IMR-90 (cell line): ENCODE measurements at regions not wholly inside any gene's neighbourhood (a gene's known extent, or its start where the extent isn't known, plus 50 kb on each side); places are given as distances from the start of the nearest gene placed in this dataset.

ENCODE experiments used
- ATAC-seq: fragments of 200-7000 bp; cut with Tn5 transposase; 2 replicates; pipeline ENCODE4 v1.9.1; 2020; ENCODE audit warnings: low read depth, mild to moderate bottlenecking, moderate library complexity
- BruUV-seq: library from RNA; stranded (reverse); fragments of 400-500 nt; replicated peaks from 2 replicates; lab custom pipeline; 2021; lab: Mats Ljungman, UMichigan
- CTCF ChIA-PET: fragments of 300-600 bp; formaldehyde crosslinking; extraction: SDS; loops from one replicate; lab custom pipeline; 2021; ENCODE audit warnings: antibody characterized with exemption; lab: Yijun Ruan, JAX
- POLR2A ChIA-PET: fragments of 300-600 bp; sonication (Branson Sonifier 250); formaldehyde crosslinking; loops from one replicate; lab custom pipeline; 2022; ENCODE audit warnings: antibody characterized with exemption; ENCODE audit not compliant: unreplicated experiment; lab: Charles Lee
- DNase-seq: peaks from one replicate; pipeline ENCODE4 v3.0.0; 2013
- H2AFZ ChIP-seq: replicated peaks from 2 replicates; pipeline ENCODE3; 2013; ENCODE audit warnings: low read length, mild to moderate bottlenecking; ENCODE audit not compliant: poor library complexity
- H2AK5ac ChIP-seq: 2 replicates; pipeline ENCODE4 v1.6.1; 2013; ENCODE audit warnings: low read depth, low read length, inconsistent platforms
- H2AK9ac ChIP-seq: replicated peaks from 2 replicates; pipeline ENCODE3; 2013; ENCODE audit warnings: mild to moderate bottlenecking, low read depth, low read length, moderate library complexity; ENCODE audit not compliant: poor library complexity
- H2BK120ac ChIP-seq: 2 replicates; pipeline ENCODE4 v1.6.1; 2013; ENCODE audit warnings: low read depth, low read length, inconsistent platforms
- H2BK15ac ChIP-seq: 3 replicates; pipeline ENCODE4 v1.6.1; 2013; ENCODE audit warnings: low read depth, low read length, inconsistent platforms
- H2BK20ac ChIP-seq: 2 replicates; pipeline ENCODE4 v1.6.1; 2013; ENCODE audit warnings: low read depth, mild to moderate bottlenecking, inconsistent platforms, low read length, moderate library complexity
- H2BK5ac ChIP-seq: 2 replicates; pipeline ENCODE4 v1.6.1; 2013; ENCODE audit warnings: mild to moderate bottlenecking, low read depth, low read length, inconsistent platforms; ENCODE audit not compliant: poor library complexity, severe bottlenecking
- H3K14ac ChIP-seq: replicated peaks from 2 replicates; pipeline ENCODE4 v1.6.1; 2013; ENCODE audit warnings: low read depth, low read length, inconsistent platforms
- H3K18ac ChIP-seq: 2 replicates; pipeline ENCODE4 v1.6.1; 2013; ENCODE audit warnings: low read depth, low read length, control low read depth
- H3K23ac ChIP-seq: 2 replicates; pipeline ENCODE4 v1.6.1; 2013; ENCODE audit warnings: low read depth, low read length, inconsistent platforms
- H3K27ac ChIP-seq: 2 replicates; pipeline ENCODE4 v1.5.1; 2013; ENCODE audit warnings: mild to moderate bottlenecking, control low read depth, low read length; ENCODE audit not compliant: insufficient read depth
- H3K27me3 ChIP-seq: 2 replicates; pipeline ENCODE4 v1.6.1; 2013; ENCODE audit warnings: low read length; ENCODE audit not compliant: control insufficient read depth, insufficient read depth
- H3K36me3 ChIP-seq: 2 replicates; pipeline ENCODE4 v1.6.1; 2013; ENCODE audit warnings: low read length, mixed read lengths; ENCODE audit not compliant: control insufficient read depth, insufficient read depth
- H3K4ac ChIP-seq: 2 replicates; pipeline ENCODE4 v1.6.1; 2013; ENCODE audit warnings: low read depth, low read length, inconsistent platforms
- H3K4me1 ChIP-seq: 2 replicates; pipeline ENCODE4 v1.6.1; 2013; ENCODE audit warnings: low read length, mixed read lengths; ENCODE audit not compliant: control insufficient read depth, insufficient read depth
- H3K4me2 ChIP-seq: 2 replicates; pipeline ENCODE4 v1.6.1; 2013; ENCODE audit warnings: low read depth, mild to moderate bottlenecking, control low read depth, low read length, moderate library complexity
- H3K4me3 ChIP-seq: 2 replicates; pipeline ENCODE4 v1.5.1; 2013; ENCODE audit warnings: low read depth, mild to moderate bottlenecking, control low read depth, low read length, moderate library complexity; ENCODE audit not compliant: insufficient read depth
- H3K56ac ChIP-seq: 2 replicates; pipeline ENCODE4 v1.6.1; 2013; ENCODE audit warnings: low read length, inconsistent platforms; ENCODE audit not compliant: insufficient read depth; ENCODE audit errors: extremely low read depth
- H3K79me1 ChIP-seq, 2 experiments: 2 replicates each; pipeline ENCODE4 v1.6.1; 2013; ENCODE audit warnings: low read length in 2 of 2, inconsistent platforms in 1 of 2, low read depth in 1 of 2
- H3K9ac ChIP-seq: 2 replicates; pipeline ENCODE4 v1.6.1; 2013; ENCODE audit warnings: low read depth, low read length, control low read depth
- H3K9me1 ChIP-seq: 2 replicates; pipeline ENCODE4 v1.6.1; 2013; ENCODE audit warnings: low read length, inconsistent platforms; ENCODE audit not compliant: insufficient read depth
- H3K9me3 ChIP-seq: 2 replicates; pipeline ENCODE4 v1.6.1; 2013; ENCODE audit warnings: low read length; ENCODE audit not compliant: control insufficient read depth, insufficient read depth
- H4K20me1 ChIP-seq: 2 replicates; pipeline ENCODE4 v1.6.1; 2013; ENCODE audit warnings: low read length, inconsistent platforms; ENCODE audit not compliant: insufficient read depth
- H4K5ac ChIP-seq: 2 replicates; pipeline ENCODE4 v1.6.1; 2013; ENCODE audit warnings: mild to moderate bottlenecking, low read depth, low read length, control low read depth
- H4K8ac ChIP-seq, 2 experiments: 2 replicates each; pipeline ENCODE4 v1.6.1; 2013; ENCODE audit warnings: low read depth in 2 of 2, low read length in 2 of 2, control low read depth in 1 of 2, inconsistent platforms in 1 of 2
- H4K91ac ChIP-seq: 2 replicates; pipeline ENCODE4 v1.6.1; 2013; ENCODE audit warnings: low read depth, low read length, inconsistent platforms; ENCODE audit not compliant: insufficient read depth
- BHLHE40 ChIP-seq: fragments of 150-350 bp; IDR thresholded peaks from 2 replicates; pipeline ENCODE4 v1.6.1; 2016; ENCODE audit warnings: mild to moderate bottlenecking, low read depth, low read length
- CEBPB ChIP-seq: IDR thresholded peaks from 2 replicates; pipeline ENCODE4 v1.6.1; 2012; ENCODE audit warnings: low read depth, low read length, improper control_type of control experiment
- FOS ChIP-seq: fragments of 150-350 bp; IDR thresholded peaks from 2 replicates; pipeline ENCODE4 v1.6.1; 2016; ENCODE audit warnings: low read depth, low read length
- MAFK ChIP-seq: IDR thresholded peaks from 2 replicates; pipeline ENCODE4 v1.6.1; 2012; ENCODE audit warnings: low read depth, low read length, improper control_type of control experiment
- RFX5 ChIP-seq: IDR thresholded peaks from 2 replicates; pipeline ENCODE4 v1.8.0; 2012; ENCODE audit warnings: low read depth, mild to moderate bottlenecking, low read length, moderate library complexity
- WGBS, 2 experiments: methylation state at CpG; one replicate each; pipeline versions ENCODE4 v1.1.5 to v1.1.7; 2013; ENCODE audit warnings: missing lambda C conversion rate in 2 of 2; ENCODE audit not compliant: insufficient read length in 1 of 2; ENCODE audit errors: extremely low coverage in 2 of 2; 5-methylcytosine and 5-hydroxymethylcytosine counted together
- dilution Hi-C: fragments of 300-500 bp; cut with HindIII; formaldehyde crosslinking; loops from one replicate; pipeline ENCODE4 v1.14.3; 2018; ENCODE audit warnings: low sequenced_read_pairs; ENCODE audit not compliant: unreplicated experiment
- in situ Hi-C: fragments of 300-500 bp; cut with MboI; formaldehyde crosslinking; loops from 3 replicates; pipeline ENCODE4 v1.14.3; 2019; ENCODE audit warnings: low sequenced_read_pairs, inconsistent platforms, mixed read lengths
- intact Hi-C: fragments of 100-400 bp; cut with micrococcal nuclease; formaldehyde crosslinking; loops from 2 replicates; pipeline ENCODE4 v1.10.0; 2022

- Histone ChIP-seq H3K27me3 (no peaks in the 10 kb centered on the region), H3K9me3 (no peaks in the 10 kb centered on the region), H3K79me1 (no peaks in the 10 kb centered on the region), H3K56ac (no peak overlapping the region), H2AK5ac (no peak overlapping the region), H3K9ac (no peak overlapping the region), H3K14ac (peak overlapping the region; percentile 63; the same call in 1 of the 2 replicates), H3K18ac (peak overlapping the region; percentile 94), H4K91ac (peak overlapping the region; percentile 63), H3K4ac (peak overlapping the region; percentile 66; the same call in 1 of the 2 replicates), H4K20me1 (no peaks in the 10 kb centered on the region), H2AFZ (peak overlapping the region; percentile 83), H2BK120ac (peak overlapping the region; percentile 78), H3K9me1 (no peaks in the 10 kb centered on the region), H4K8ac (peak overlapping the region in 1 of 2 experiments; percentile 90; a peak in 2 of 4 replicates), H3K36me3 (no peaks in the 10 kb centered on the region), H3K4me2 (peak overlapping the region; percentile 60; the same call in 1 of the 2 replicates), H4K5ac (peak overlapping the region; percentile 80; the same call in 1 of the 2 replicates), H2BK20ac (peak overlapping the region; percentile 90; the same call in 1 of the 2 replicates), H2BK5ac (peak overlapping the region; percentile 86), H3K23ac (0 out of 2 replicates have a peak overlapping the region, but pooled peaks have one; percentile 8), H3K4me3 (no peak overlapping the region), H3K4me1 (peaks cover 6% of the 10 kb centered on the region), H3K27ac (peak overlapping the region; percentile 2; the same call in 1 of the 2 replicates), H2AK9ac (peak overlapping the region; percentile 37), H2BK15ac (peak overlapping the region; percentile 77; the same call in 1 of the 3 replicates)
- dilution Hi-C loops = no loop called here
- ChIA-PET CTCF (no interaction called here), POLR2A (no interaction called here)
- intact Hi-C loops = no loop called here
- DNase-seq (peak; percentile 58), ATAC-seq (peak; percentile 88)
- WGBS, 2 experiments = no CpG with 5 or more reads among the region's 4 CpGs
- BruUV-seq = no TSS peak
- in situ Hi-C loops = no loop called here
- no peak for TF ChIP-seq MAFK
- no peak for TF ChIP-seq BHLHE40
- TF ChIP-seq CEBPB = peak; percentile 55; the same call in 1 of the 2 replicates
- no peak for TF ChIP-seq RFX5
- TF ChIP-seq FOS = 0 out of 2 replicates have a peak, but pooled peaks have one; percentile 29
Observed at GRCh38 chr6:84635081-84635761, 129.2 kb downstream of the TBX18 start.
